Left ventricle myocardium inferior (tissue), 1 donor: ENCODE measurements at regions not wholly inside any gene's neighbourhood (a gene's known extent, or its start where the extent isn't known, plus 50 kb on each side); places are given as distances from the start of the nearest gene placed in this dataset.

ENCODE experiments used
- DNase-seq: peaks from one replicate; pipeline ENCODE4 v3.0.0-alpha.2; 2020
- H3K27ac ChIP-seq: fragments of 200-600 bp; replicated peaks from 2 replicates; pipeline ENCODE4 v1.8.0; 2021
- H3K27me3 ChIP-seq: fragments of 200-600 bp; 2 replicates; pipeline ENCODE4 v1.8.0; 2021; ENCODE audit warnings: low read depth
- H3K36me3 ChIP-seq: fragments of 200-600 bp; 2 replicates; pipeline ENCODE4 v1.8.0; 2021
- H3K4me1 ChIP-seq: fragments of 200-600 bp; 2 replicates; pipeline ENCODE4 v1.8.0; 2021
- H3K4me3 ChIP-seq: fragments of 200-600 bp; 2 replicates; pipeline ENCODE4 v1.8.0; 2021; ENCODE audit warnings: mild to moderate bottlenecking, moderate library complexity
- H3K9me3 ChIP-seq: fragments of 200-600 bp; replicated peaks from 2 replicates; pipeline ENCODE4 v1.8.0; 2021
- intact Hi-C: fragments of 100-400 bp; cut with micrococcal nuclease; formaldehyde crosslinking; loops from one replicate; pipeline ENCODE4 v1.11.0; 2022
- TF ChIP-seq, protein P1 (sequence below): fragments of 200-600 bp; IDR thresholded peaks from 2 replicates; pipeline ENCODE4 v1.8.0; 2021; ENCODE audit warnings: antibody characterized with exemption, mild to moderate bottlenecking, borderline replicate concordance
- donor health status: DM: no; HTN: yes; CAD: no; lungs with severe emphysema.

DNA sequence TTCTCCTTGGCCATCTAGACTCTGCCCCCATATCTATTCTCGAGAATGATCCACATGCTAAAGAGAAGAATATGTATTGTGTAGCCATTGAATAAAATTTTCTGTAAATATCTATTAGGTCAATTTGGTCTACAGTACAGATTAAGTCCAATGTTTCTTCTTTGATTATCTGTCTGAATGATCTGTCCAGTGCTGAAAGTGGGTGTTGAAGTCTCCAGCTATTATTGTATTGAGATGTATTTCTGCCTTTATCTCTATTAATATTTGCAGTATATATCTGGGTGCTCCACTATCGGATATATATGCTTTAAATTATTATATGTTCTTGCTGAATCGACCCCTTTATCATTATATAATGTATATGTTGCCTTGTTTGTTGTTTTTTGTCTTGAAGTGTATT is 384.9 kb upstream of the ROBO1 start:
- H3K9me3 ChIP-seq, result peaks cover 33% of the 10 kb centered on the region
- DNase-seq, result no peak
- H3K27me3 ChIP-seq, result no peaks in the 10 kb centered on the region
- H3K4me3 ChIP-seq, result no peak overlapping the region
- intact Hi-C loops, result no loop called here
- TF ChIP-seq, protein P1, sequence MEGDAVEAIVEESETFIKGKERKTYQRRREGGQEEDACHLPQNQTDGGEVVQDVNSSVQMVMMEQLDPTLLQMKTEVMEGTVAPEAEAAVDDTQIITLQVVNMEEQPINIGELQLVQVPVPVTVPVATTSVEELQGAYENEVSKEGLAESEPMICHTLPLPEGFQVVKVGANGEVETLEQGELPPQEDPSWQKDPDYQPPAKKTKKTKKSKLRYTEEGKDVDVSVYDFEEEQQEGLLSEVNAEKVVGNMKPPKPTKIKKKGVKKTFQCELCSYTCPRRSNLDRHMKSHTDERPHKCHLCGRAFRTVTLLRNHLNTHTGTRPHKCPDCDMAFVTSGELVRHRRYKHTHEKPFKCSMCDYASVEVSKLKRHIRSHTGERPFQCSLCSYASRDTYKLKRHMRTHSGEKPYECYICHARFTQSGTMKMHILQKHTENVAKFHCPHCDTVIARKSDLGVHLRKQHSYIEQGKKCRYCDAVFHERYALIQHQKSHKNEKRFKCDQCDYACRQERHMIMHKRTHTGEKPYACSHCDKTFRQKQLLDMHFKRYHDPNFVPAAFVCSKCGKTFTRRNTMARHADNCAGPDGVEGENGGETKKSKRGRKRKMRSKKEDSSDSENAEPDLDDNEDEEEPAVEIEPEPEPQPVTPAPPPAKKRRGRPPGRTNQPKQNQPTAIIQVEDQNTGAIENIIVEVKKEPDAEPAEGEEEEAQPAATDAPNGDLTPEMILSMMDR, result no peak
- no peaks in the 10 kb centered on the region for H3K36me3 ChIP-seq
- no peak overlapping the region for H3K27ac ChIP-seq
- H3K4me1 ChIP-seq, result no peaks in the 10 kb centered on the region

- intact Hi-C loops, result no loop called here
- H3K27ac ChIP-seq, result no peak overlapping the region
- no peaks in the 10 kb centered on the region for H3K27me3 ChIP-seq
- H3K36me3 ChIP-seq, result no peaks in the 10 kb centered on the region
- H3K4me1 ChIP-seq, result no peaks in the 10 kb centered on the region
- no peak overlapping the region for H3K4me3 ChIP-seq
- peaks cover 59% of the 10 kb centered on the region for H3K9me3 ChIP-seq
- DNase-seq, result no peak
- TF ChIP-seq, protein P1, result no peak
Observed at GRCh38 chr3:80142714-80143113, 374.9 kb upstream of the ROBO1 start.

DNA sequence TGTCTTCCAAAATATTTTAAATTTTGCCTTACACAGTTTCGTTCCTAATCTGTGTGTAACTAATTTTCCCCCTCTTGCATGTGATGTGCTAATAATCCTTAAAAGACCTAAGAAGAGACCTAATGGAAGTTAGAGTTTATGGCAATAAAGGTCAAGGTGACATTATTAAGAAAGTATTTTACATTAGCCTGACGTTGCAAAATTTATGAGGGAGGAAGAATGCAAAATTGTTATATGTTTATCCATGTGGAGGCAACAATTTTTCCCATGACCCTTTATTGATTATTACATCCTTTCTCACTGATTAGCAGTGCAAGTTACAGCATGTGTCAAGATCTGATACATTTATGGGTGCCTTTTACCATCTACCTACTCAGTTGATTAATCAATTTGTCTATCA is 373.8 kb upstream of the ROBO1 start:
- H3K27me3 ChIP-seq, result no peaks in the 10 kb centered on the region
- no peak for DNase-seq

GRCh38 chr3:80116281-80116680 is 348.5 kb upstream of the ROBO1 start:
- Histone ChIP-seq H3K27ac (no peak overlapping the region), H3K27me3 (no peaks in the 10 kb centered on the region), H3K36me3 (no peaks in the 10 kb centered on the region), H3K9me3 (no peaks in the 10 kb centered on the region), H3K4me1 (no peaks in the 10 kb centered on the region), H3K4me3 (no peak overlapping the region)
- DNase-seq, result no peak
- TF ChIP-seq, protein P1, result no peak
- intact Hi-C loops, result no loop called here

More for the DNA sequence above, 373.8 kb upstream of the ROBO1 start:
- Histone ChIP-seq H3K4me3 (no peak overlapping the region), H3K36me3 (no peaks in the 10 kb centered on the region), H3K9me3 (peaks cover 47% of the 10 kb centered on the region), H3K4me1 (no peaks in the 10 kb centered on the region), H3K27ac (no peak overlapping the region)
- TF ChIP-seq, protein P1, result no peak
- intact Hi-C loops, result no loop called here

DNA sequence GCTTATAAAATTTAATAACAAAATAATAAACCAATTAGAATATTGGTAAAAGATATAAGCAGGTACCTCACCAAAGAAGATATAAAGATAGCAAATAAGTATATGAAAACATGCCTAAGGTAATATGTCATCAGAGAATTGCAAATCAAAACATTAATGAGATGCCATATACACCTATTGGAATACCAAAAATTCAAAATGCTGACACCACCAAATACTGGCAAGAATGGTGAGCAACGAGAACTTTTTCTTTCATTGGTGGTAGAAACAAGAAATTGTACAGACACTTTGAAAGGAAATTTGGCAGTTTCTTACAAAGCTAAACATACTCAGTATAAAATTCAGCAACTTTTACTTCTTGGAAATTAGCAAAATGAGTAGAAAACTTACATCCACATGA is 346.9 kb upstream of the ROBO1 start:
- TF ChIP-seq, protein P1, result no peak
- H3K27me3 ChIP-seq, result no peaks in the 10 kb centered on the region
- intact Hi-C loops, result no loop called here
- no peak overlapping the region for H3K4me3 ChIP-seq
- no peak for DNase-seq
- H3K27ac ChIP-seq, result no peak overlapping the region
- H3K4me1 ChIP-seq, result no peaks in the 10 kb centered on the region
- H3K9me3 ChIP-seq, result no peaks in the 10 kb centered on the region
- no peaks in the 10 kb centered on the region for H3K36me3 ChIP-seq

GRCh38 chr3:80113331-80113730 is 345.5 kb upstream of the ROBO1 start:
- intact Hi-C loops, result no loop called here
- H3K4me3 ChIP-seq, result no peak overlapping the region
- DNase-seq, result no peak
- H3K27ac ChIP-seq, result no peak overlapping the region
- H3K9me3 ChIP-seq, result no peaks in the 10 kb centered on the region
- H3K27me3 ChIP-seq, result no peaks in the 10 kb centered on the region
- TF ChIP-seq, protein P1, result no peak
- no peaks in the 10 kb centered on the region for H3K4me1 ChIP-seq
- no peaks in the 10 kb centered on the region for H3K36me3 ChIP-seq
